Activated CD4-positive, alpha-beta T cell treated with anti-CD3 and anti-CD28 coated beads, Interleukin-2, Interleukin-4, amounts not matched to agents 100 ng/mL and 50 ng/mL, durations not matched to agents 16 hours and 8 hours (primary cell): ENCODE measurements at regions not wholly inside any gene's neighbourhood (a gene's known extent, or its start where the extent isn't known, plus 50 kb on each side); places are given as distances from the start of the nearest gene placed in this dataset.

Experiments used
- DNase-seq: peaks from one replicate; pipeline ENCODE4 v3.0.0-alpha.2; 2020; ENCODE audit warnings: low spot score

DNA sequence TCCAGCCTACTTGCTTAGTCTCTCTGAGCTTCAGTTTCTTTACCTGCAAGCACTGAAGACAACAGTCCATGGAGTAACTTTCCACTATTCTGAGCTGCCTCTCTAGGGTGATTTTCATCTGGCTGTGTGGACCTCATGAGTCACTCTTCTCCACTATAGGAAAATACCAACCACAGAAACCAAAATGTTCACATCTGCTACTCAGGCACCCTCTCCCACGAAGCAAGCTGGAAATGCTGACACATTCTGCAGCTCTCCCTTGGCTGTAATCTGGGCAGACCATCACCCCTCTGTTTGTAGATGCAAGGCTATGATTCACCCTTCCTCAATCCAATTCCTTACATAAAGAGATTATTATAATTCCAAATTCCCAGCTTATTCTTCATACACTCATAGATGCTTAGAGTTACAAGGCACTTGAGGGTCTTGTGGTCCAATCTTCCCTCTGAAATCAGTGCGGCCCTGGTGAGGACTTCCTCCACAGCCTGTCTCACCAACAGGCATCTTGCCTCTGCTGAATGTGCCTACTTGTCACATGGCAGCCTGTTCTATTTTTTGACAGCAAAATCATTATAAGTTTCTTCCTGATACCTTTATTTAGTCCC is 97.0 kb upstream of the LNX1 start:
- peak; percentile 54 for DNase-seq

DNA sequence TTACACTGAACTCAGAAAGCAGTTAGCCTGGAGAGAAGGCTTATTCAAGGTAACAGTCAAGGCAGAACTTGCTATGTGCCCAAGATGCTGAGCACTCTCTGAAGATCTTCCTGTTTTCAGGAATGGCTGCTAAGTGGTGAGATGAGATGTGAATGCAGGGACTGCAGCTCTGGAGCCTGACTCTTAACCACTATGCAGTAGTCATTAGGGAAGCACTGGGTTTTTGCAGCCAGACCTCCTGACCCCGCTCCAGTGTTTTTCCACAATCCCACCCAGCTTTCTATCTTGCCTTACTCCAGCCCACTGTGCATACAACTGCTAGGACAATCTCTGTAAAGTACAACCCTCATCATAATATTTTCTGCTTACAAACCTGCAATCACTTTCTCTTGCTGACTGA is 95.2 kb upstream of the LNX1 start:
- no peak for DNase-seq

DNA sequence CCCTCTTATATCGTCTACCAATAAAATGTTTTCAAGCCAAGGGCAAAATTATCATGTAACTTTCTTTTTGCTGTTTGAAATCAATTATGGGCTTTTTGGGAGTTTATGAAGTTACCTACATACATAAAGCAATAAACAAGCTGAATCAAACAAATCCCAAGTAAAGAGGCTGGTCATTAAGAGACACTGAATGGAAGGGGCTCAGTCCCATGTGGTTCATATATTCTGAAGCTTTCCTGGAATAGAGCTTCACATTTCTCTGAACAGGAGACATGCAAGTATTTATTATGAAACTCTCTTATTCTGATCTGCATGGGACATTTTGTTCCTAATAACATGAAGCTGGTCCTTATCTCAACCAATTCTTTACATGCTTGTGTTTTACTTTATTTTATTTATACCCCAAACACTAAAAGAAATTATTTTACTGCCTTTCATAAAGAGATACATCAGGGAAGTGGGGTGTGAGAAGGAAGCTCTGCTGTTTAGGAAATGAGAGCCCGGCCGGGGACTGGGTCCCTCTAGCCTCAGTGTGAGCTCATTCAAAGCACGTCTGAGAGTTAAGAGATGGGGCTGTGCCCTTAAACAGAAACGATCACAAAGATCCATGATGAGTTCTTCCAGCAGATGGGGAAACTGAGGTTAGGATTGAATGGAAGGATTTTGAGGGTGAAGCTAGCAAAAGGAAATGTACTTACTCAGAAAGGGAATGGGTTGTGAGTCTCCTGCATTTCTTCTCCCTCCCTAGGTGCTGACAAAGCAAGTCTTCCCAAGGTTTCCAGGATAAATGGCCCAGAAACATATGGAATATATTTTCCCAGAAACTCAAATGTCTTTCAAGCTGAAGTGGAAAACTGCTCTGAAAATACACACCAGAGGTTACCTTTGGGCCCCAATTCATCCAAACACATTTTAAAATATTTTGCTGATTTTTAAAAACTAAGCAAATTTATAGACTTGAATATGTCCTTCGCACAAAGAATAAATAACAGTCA is 93.1 kb upstream of the LNX1 start:
- DNase-seq: no peak

DNA sequence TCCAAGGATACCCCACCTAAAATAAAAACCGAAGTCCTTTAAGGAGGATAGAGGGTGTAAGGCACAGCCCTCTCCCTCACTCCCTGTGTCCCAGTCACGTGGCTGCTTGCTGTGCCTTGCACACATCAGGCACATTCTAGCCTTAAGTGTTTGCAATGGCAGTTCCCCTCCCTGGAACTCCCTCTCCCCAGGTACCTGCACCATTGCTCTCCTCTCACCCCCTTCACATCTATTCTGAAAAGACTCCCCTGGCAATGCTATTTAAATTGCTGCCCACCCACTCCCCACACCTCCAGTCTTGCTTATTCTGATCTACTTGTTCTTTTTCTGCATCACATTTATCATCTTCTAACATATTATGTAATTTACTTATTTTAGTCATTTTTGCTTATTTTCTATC is 91.6 kb upstream of the LNX1 start:
- DNase-seq: no peak

DNA sequence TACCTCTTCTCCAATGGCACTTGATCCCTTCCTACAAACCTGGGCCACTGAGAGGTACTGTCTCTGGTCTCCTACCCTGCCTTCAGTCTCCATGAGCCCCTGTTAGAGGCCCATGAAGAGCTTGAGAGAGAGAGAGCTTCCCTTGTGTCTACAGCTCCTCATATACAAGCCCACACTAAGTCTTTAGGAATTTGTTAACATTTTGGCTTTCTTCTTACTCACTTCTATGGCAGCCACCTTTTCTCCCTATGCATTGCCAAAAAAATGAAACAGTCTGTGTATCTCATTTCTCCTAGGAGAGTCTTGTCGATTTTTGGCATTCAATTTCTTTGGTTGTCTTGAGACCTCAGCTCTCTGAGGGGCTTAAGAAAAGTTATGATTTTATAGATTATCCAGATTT is 90.9 kb upstream of the LNX1 start:
- no peak for DNase-seq

DNA sequence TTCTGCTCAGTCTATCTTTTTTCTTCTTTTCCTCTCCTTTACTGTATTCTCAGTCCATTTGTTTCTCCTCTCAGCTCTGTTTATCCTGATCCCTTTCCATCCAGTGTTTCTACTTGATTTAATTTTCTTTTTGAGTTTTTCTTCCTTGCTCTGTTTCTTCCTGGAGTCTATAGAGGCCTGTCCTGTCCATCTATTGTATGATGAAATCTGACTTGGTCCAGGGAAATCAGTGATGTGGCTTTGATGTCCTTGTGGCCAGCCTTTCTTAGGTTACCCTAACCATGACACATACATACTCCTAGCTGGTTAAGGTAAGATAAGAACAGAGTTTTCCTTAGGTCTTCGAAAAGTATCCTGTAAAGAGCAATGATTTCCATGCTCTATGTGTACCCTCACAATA is 89.3 kb upstream of the LNX1 start:
- DNase-seq: no peak

DNA sequence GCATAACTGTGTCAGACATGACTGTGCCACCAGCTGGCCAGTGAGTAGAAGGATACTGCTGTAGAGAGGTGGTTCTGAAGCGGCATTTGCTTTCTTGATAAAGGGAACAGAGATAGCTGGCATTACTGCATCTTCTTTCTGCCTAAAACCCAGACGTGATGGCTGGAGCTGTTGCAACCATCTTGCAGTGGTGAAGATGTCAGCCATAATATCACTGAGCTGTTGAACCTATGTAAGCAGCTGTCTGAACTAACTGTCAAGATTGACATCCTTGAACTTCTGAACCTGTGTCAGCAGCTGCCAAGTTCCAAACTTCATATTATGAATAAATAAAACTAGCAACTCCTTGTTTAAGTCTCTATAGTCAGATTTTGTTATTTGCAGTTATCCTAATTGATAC is 88.9 kb upstream of the LNX1 start:
- no peak for DNase-seq

DNA sequence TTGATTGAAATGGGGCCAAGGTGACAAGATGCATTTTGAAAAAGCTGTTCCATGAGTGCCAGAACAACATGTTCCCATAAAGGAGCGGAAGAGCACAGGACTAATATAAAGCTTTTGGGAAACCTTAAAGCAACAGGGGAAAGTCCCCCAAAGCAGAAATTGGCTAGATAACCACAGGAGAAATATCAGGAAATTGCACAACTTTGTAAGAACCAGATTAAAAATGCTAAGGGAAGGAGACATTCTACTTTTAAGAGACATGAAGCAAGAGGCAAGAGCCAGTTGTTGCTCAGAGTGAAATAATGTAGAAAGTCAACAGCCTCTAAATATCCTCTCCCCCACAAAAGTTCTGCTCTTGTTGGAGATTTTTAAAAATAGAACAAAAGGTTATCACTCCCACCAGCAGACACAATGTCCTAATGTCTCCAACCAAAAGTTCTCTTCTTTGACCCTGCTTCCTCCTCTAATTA is 85.2 kb upstream of the LNX1 start:
- DNase-seq: no peak

DNA sequence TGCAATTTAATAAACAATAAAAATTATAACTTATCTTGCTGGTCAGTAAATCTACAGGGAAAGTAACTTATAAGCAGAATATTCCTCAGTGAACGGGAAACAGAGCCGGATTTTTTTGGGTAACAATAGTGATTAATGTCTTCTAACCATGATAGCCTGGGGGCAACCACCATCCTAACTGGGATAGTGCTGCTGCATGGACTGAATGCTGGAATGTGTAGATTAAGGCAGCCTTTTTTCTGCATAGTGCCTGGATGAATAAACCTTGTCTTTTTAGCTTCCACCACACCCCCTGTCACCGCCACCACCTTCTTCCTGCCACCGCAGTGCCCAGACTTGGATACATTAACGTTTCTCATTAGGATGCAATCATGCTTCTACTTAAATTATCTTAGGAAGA is 83.6 kb upstream of the LNX1 start:
- no peak for DNase-seq

DNA sequence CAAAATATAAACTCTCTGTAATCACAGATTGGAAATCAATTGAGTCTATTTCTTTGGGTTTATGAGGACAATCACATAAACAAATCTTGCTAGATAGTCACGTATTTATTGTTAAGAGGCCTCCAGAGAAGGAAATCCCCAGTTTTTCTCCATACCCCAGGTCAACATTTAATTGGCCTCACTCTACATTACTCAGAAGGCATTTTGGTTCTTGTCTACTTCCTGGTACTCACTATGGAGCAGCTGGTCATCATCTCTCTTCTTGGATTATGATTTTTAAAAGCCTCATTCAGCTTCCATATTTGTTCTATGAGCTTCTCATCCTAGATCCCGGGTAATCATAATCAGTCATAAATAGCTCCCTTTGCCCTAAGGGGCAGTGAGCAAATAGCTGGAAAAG is 81.6 kb upstream of the LNX1 start:
- no peak for DNase-seq

DNA sequence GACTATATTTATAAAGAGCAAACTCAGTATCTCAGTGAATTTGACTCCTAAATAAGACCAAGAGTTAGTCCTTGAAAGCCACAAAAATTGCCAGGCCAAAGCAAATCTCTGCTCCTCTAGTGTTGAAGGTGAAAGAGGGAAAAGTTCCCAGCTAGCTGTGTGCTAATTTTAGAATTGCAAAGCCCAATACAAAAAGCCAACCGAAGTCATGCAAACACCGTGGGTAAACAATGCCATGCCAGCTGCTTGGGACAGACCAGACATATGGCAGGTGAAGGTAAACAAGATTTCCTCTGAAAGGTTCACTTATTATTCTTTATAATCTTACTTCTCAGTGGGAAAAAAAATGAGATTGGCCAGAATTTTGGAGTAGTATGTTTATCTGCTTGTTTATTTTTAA is 80.5 kb upstream of the LNX1 start:
- DNase-seq: no peak

DNA sequence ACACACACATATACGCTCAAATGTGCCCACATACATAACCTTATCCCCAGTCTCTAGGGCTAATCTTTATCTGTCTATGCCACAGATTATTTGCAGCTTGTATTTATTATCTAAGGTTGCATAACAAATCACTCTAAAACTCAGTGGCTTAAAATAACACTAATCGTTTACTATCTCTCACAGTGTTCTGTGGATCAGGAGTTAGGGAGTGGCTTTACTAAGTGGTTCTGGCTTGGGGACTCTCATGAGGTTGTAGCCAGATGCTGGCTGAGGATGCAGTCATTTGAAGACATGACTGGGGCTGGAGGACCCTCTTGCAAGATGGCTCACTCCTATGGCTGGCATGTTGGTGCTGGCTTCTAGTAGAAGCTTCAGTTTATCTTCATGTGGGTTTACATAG is 68.5 kb upstream of the LNX1 start:
- no peak for DNase-seq

DNA sequence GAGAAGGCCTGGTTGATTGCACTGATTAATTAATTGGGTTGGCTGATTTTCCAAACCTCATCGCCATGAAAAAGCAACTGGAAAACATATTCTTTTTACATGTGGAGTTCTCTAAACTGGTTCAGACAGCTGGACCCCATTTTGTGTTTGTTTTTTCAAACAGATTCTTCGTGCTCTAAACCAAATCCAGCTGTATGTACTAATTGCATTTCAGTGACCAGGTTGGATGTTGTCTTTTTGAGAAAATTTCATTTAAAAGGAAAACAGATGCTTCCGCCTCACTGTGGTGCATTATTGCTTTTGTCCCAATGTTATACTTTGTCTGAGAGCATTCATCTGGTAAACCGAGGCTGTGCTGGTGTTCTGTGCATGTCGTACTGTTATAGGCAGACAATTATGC is 67.8 kb upstream of the LNX1 start:
- DNase-seq: no peak

DNA sequence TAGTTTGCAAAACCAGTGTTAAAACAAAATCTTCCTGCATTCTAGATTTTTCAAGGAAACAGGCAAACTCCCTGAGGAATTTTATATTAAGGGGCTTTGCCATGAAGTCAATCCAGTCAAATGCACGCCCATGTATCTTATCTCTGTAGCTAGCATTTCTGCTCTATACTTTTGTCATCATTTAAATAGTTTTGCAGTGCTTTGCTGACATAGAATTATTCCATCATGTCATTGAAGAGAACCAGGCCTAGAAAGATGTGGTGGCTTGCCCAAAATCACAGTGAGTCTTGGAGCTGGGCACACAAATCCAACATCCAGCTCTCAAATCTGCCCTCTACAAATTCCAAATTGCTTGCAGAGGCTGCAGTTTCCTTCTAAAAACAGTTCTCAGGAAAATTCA is 66.7 kb upstream of the LNX1 start:
- DNase-seq: no peak

DNA sequence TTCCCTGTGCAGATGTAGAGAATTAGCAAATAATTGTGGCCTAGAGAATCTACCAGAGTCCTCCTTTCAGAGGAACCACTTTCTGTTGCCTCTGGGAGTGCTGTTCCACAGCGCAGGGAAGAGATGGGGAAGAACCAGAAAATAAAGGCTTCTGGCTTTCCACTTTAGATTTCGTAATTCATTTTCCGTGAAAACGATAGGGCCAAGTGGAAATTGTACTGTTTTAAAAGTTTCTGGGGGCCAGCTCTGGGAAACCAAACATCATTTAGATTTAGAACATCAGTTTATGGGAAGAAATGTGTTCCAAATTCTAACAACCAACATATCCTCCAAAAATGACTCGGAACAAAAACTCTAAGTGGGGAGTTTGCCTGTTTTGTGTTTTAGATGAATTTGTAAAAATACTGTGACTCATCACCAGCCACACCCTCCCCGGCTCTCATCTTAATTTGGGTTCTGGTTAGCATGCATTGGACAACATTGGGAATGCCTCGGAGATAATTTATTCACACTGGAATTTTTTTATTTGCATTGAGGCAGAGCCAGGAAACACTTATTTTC is 65.2 kb upstream of the LNX1 start:
- no peak for DNase-seq

DNA sequence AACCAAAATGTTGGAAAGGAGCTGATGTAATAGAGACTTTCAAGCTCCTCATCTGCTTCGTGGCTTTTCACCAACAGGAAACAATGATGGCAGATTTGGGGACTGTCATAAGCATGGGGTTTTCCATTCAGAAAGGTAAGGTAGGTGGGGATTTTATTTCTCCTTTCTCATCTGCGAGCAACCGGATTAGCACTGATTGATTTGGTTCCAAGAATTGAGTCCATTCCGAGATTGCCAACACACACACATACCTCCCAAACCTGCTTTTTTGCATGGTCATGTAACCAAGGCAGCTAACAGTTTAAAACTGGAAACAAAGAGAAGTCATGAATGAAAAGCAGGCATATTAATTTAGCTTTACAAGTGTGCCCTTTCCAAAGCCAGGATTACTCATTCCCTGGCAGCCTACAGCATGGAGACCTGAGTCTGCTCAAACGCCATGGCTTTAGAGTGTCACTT is 63.0 kb upstream of the LNX1 start:
- no peak for DNase-seq

DNA sequence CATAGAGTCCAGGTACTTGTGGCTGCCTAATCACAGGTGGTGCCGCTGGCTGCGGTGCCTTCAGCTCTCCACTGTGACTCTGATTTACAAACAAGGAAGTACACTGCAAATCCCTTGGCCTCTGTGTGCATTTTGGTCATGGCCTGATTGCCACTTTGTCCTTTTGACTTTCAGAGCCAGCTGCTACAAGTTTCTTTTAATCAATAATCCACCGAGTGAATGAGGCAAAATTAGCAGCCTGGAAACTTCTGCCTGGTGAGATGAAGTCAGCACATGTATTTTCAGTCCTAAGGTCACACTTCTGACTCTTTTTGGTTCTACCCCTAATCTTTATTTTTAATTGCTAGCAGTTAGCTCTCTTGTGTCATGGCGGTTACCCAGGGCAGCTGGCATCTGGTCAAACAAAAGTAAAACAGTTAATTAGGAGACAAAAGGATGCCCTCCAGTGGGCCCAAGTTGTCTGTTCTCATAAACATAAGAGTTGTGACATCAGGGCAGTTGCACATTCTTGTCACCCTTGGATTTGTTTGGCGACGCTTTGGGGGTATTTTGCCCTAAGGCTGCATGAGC is 62.3 kb upstream of the LNX1 start:
- no peak for DNase-seq

DNA sequence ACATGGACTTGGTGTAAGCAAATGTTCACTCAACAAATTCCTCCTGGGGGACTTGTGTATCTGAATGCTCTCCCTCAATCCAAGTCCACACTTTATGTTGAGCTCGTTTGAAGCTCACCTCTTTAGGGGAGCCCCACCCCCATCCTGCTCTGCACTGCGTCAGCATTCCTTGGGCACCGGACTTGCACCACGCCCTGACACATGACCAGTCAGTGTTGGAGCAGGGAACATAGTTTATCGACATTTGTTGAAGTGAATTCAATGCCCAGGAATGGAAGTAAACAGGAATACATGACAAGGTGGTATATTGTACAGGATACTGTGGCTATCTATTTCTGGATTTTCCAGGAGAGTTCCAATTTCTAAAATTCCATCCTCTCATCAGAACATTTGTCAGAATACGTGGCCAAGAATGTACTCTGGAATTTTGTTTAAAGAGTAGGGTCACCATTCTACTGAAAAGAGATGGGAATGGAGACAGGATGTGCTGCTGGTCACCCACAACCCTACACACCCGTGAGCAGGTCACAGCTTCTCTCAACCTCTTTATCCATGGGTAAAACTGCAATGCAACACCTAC is 60.0 kb upstream of the LNX1 start:
- DNase-seq: no peak

DNA sequence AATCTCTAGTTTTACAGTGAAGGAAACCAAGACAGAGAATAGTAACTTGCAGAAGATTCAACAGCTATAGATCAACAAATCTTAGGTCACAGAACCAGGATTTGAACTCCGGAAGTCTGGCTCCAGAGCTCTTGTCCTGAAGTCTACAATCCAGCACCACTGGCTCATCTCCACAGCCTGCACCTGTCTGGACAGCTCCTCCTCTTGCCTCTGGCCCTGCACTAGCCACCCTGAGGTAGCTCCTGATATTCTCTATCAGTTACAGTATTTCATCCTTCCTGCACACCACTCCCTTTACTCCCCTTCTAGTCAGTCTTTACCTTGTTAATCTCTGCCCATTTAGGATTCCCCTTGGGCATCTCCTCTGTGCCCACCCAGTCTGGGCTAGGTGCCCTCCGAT is 58.1 kb upstream of the LNX1 start:
- no peak for DNase-seq

DNA sequence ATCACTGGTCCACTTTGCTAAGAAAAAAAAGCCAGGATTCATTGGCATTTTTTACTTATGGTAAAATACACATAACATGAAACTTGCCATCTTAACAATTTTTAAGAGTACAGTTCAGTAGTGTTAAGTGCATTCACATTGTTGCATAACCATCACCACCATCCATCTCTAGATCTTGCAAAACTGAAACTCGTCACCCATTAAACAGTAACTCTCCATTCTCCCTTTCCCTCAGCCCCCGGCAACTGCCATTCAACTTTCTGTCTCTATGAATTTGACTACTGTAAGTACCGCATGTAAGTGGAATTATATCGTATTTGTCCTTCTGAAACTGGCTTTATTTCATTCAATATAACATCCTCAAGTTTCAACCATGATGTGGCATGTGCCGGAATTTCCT is 56.3 kb upstream of the LNX1 start:
- no peak for DNase-seq

DNA sequence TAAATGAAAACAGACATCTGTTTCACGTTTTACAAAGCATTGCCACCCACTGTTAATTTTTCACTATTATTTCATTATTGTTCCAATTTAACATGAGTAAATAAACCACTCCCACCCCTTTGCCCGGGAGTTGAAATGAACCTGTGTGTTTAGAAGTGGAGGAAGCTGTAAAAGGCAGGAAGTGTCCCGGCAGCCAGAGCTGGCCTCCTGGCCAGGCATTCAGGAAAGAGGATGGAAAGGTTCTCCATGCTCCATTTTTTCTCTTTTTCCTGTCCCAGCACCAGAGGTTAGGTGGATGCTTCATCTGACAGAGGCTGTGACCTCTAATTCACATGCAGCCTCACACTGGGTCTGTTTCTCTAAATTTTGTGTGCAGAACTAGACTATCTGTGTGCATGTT is 55.5 kb upstream of the LNX1 start:
- DNase-seq: no peak

DNA sequence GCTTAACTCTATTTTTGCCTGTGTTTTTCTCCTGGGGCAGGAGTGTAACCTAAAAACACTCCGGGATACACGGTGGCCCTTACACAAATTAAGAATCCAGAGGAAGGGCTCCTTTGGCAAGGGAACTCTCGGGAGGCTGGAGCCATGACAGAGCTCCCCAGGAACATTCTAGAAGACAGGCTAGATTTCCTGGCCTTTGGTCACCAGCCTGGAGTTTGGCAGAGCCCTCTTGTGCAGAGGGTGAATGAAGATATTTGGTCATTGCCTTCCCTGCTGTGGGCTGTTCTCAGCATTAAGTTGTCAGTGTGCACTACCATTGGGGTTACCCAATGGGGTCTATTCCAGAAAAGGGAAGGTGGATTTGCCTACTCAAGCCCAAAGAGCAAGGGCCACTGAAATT is 53.8 kb upstream of the LNX1 start:
- no peak for DNase-seq

DNA sequence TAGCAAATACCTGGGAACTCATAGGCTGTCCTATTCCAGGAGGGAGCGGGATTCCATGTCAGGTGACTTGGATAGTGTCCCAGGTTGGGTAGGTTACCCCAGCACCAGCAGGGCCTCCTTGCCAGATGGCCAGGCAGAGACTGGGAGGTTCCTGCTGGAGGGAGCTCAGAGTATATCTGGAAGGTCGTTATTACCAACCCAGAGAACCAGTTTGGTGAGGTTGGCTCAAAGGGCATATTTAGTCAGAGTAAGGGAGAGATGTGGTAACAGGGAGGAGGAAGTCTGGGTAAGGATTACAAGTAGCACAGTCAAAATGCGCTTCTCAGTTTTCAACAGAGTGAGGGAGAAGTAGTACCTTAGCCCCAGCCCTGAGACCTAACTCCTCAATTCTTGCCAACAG is 53.3 kb upstream of the LNX1 start:
- DNase-seq: no peak
